Smooth muscle cell (in vitro differentiated cells): ENCODE measurements at regions not wholly inside any gene's neighbourhood (a gene's known extent, or its start where the extent isn't known, plus 50 kb on each side); places are given as distances from the start of the nearest gene placed in this dataset.

Experiments used
- DNase-seq: peaks from one replicate; lab custom pipeline; 2025; ENCODE audit not compliant: unreplicated experiment; lab: John Stamatoyannopoulos, UW
- H2AFZ ChIP-seq: fragments of 200-600 bp; sonication (generic); 2 replicates; pipeline ENCODE4 v1.6.0; 2016; ENCODE audit warnings: antibody characterized with exemption, low read depth, mild to moderate bottlenecking
- H3F3A ChIP-seq: fragments of 200-600 bp; sonication (generic); 2 replicates; pipeline ENCODE4 v1.6.0; 2017; ENCODE audit warnings: antibody characterized with exemption, low read depth
- H3K27ac ChIP-seq: fragments of 200-600 bp; sonication (generic); 2 replicates; pipeline ENCODE4 v1.5.1; 2016; ENCODE audit warnings: low read depth, mild to moderate bottlenecking
- H3K27me3 ChIP-seq: fragments of 200-600 bp; sonication (generic); 2 replicates; pipeline ENCODE4 v1.6.1; 2016; ENCODE audit warnings: low read depth, mild to moderate bottlenecking
- H3K36me3 ChIP-seq: fragments of 200-600 bp; sonication (generic); 2 replicates; pipeline ENCODE4 v1.5.1; 2016; ENCODE audit warnings: low read depth
- H3K4me1 ChIP-seq: fragments of 200-600 bp; sonication (generic); 2 replicates; pipeline ENCODE4 v1.5.1; 2016; ENCODE audit warnings: low read depth
- H3K4me2 ChIP-seq: fragments of 200-600 bp; sonication (generic); 2 replicates; pipeline ENCODE4 v1.6.0; 2016; ENCODE audit warnings: mild to moderate bottlenecking
- H3K4me3 ChIP-seq: fragments of 200-600 bp; sonication (generic); 2 replicates; pipeline ENCODE4 v1.5.1; 2016; ENCODE audit warnings: mild to moderate bottlenecking
- H3K79me2 ChIP-seq: fragments of 200-600 bp; sonication (generic); 2 replicates; pipeline ENCODE4 v1.6.0; 2016; ENCODE audit warnings: low read depth, mild to moderate bottlenecking
- H3K9ac ChIP-seq: fragments of 200-600 bp; sonication (generic); 2 replicates; pipeline ENCODE4 v1.6.0; 2016; ENCODE audit warnings: low read depth
- H3K9me3 ChIP-seq: fragments of 200-600 bp; sonication (generic); replicated peaks from 2 replicates; pipeline ENCODE4 v1.5.1; 2016; ENCODE audit warnings: low read depth
- H4K20me1 ChIP-seq: fragments of 200-600 bp; sonication (generic); 2 replicates; pipeline ENCODE4 v1.6.0; 2016; ENCODE audit warnings: low read depth
- WGBS: methylation state at CpG from one replicate; pipeline ENCODE4 v1.1.7; 2016; ENCODE audit warnings: low lambda C conversion rate; 5-methylcytosine and 5-hydroxymethylcytosine counted together
- TF ChIP-seq, protein P1 (sequence below): fragments of 200-600 bp; sonication (generic); IDR thresholded peaks from 2 replicates; pipeline ENCODE4 v1.5.1; 2017; ENCODE audit warnings: borderline replicate concordance, mild to moderate bottlenecking, antibody characterized with exemption; ENCODE audit not compliant: insufficient read depth, poor library complexity, severe bottlenecking

DNA sequence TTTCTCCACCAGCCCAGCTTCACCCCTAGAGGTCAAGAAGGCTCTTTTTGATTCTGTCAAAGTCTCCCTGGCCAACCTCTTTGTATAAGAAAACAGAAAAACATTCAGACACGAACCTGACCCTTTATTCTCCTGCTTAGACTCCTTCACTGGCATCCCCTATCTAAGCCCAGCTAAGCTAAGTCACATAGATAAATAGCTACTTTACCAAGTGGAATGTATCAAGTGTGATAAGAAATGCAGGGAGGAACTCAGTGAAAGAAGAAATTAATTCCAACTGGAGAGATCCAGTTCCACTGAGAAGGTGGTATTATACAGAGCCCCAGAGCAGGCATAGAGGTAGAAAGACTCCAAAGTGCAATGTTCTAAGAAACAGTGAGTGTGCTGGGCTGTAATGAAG is 489.5 kb downstream of the TNS1 start:
- no peak overlapping the region for H3K9ac ChIP-seq
- peaks cover 9% of the 10 kb centered on the region for H3K4me1 ChIP-seq
- no peaks in the 10 kb centered on the region for H3K79me2 ChIP-seq
- H3F3A ChIP-seq: no peaks in the 10 kb centered on the region
- no peak overlapping the region for H3K27ac ChIP-seq
- no peak overlapping the region for H3K4me3 ChIP-seq
- no peaks in the 10 kb centered on the region for H3K9me3 ChIP-seq
- H3K36me3 ChIP-seq: no peaks in the 10 kb centered on the region
- TF ChIP-seq, protein P1, sequence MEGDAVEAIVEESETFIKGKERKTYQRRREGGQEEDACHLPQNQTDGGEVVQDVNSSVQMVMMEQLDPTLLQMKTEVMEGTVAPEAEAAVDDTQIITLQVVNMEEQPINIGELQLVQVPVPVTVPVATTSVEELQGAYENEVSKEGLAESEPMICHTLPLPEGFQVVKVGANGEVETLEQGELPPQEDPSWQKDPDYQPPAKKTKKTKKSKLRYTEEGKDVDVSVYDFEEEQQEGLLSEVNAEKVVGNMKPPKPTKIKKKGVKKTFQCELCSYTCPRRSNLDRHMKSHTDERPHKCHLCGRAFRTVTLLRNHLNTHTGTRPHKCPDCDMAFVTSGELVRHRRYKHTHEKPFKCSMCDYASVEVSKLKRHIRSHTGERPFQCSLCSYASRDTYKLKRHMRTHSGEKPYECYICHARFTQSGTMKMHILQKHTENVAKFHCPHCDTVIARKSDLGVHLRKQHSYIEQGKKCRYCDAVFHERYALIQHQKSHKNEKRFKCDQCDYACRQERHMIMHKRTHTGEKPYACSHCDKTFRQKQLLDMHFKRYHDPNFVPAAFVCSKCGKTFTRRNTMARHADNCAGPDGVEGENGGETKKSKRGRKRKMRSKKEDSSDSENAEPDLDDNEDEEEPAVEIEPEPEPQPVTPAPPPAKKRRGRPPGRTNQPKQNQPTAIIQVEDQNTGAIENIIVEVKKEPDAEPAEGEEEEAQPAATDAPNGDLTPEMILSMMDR: no peak
- H3K27me3 ChIP-seq: no peaks in the 10 kb centered on the region
- no peaks in the 10 kb centered on the region for H4K20me1 ChIP-seq
- no peak overlapping the region for H2AFZ ChIP-seq
- 26% methylated on average over 1 of the region's 1 CpG for WGBS
- peak overlapping the region; percentile 60 for H3K4me2 ChIP-seq
- DNase-seq: no peak

DNA sequence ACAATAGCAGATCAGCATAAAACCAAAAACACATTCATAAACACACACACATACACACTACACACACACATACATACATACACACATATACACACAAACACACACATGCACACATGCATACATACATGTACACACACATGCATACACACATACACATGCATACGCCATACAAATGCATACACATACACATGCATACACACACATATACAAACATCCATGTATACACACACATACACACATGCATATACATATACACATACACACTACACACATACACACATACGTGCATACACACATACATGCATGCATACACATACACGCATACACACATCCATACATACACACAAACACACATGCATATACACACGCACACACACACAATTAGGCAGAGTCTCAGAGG is 490.1 kb downstream of the TNS1 start:
- peaks cover 9% of the 10 kb centered on the region for H3K4me1 ChIP-seq
- no peaks in the 10 kb centered on the region for H3K36me3 ChIP-seq
- H4K20me1 ChIP-seq: no peaks in the 10 kb centered on the region
- no peaks in the 10 kb centered on the region for H3K79me2 ChIP-seq
- 98% methylated on average over 4 of the region's 4 CpGs for WGBS
- no peak overlapping the region for H3K27ac ChIP-seq
- peak overlapping the region; percentile 60 for H3K4me2 ChIP-seq
- no peak overlapping the region for H2AFZ ChIP-seq
- no peak overlapping the region for H3K9ac ChIP-seq
- no peaks in the 10 kb centered on the region for H3K9me3 ChIP-seq
- DNase-seq: no peak
- H3F3A ChIP-seq: no peaks in the 10 kb centered on the region
- no peaks in the 10 kb centered on the region for H3K27me3 ChIP-seq
- TF ChIP-seq, protein P1: no peak
- H3K4me3 ChIP-seq: no peak overlapping the region

DNA sequence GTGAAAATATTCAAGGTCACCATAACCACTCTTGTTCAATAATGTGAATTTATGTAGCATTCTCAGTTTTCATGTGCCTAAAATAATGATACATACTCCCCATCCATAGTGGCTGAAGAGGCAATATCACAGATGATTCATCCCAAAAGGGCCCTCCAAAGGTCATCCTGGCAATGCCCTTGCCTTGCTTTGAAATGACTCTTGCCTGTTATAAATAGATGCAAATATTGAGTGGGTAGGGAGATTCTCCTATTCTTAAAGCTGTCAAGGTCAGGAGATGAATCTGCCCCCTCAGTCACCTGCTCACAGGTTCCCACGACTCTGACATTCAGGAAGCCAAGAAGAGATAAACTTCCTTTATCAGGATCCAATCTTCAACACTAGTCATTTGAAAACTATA is 490.5 kb downstream of the TNS1 start:
- no peaks in the 10 kb centered on the region for H3K36me3 ChIP-seq
- no peaks in the 10 kb centered on the region for H3F3A ChIP-seq
- no peak overlapping the region for H3K27ac ChIP-seq
- no peak overlapping the region for H3K4me2 ChIP-seq
- no peaks in the 10 kb centered on the region for H4K20me1 ChIP-seq
- H3K27me3 ChIP-seq: no peaks in the 10 kb centered on the region
- no peaks in the 10 kb centered on the region for H3K79me2 ChIP-seq
- no peak overlapping the region for H3K9ac ChIP-seq
- no peaks in the 10 kb centered on the region for H3K9me3 ChIP-seq
- TF ChIP-seq, protein P1: no peak
- H3K4me1 ChIP-seq: peaks cover 9% of the 10 kb centered on the region
- no peak overlapping the region for H2AFZ ChIP-seq
- DNase-seq: no peak
- H3K4me3 ChIP-seq: no peak overlapping the region
- WGBS: 60% methylated on average over 1 of the region's 1 CpG

DNA sequence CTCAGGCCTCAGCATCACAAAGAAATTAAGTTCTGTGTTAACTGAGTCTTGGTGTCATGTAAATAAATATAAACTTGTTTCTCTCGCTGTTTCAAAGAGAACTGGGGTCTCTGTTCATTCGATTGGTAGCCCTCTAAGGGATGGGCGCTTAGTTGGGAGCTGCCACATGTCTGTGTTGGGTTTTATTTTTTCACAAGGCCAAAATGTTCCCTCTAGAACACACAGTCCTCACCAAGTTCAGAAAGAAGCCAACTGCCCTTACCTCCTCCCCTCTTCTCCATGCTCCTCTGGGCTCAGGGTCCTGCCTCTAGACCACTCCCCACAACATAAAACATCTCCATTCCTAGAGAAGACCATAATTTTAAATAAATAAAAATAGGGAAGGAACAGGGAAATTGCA is 490.9 kb downstream of the TNS1 start:
- Histone ChIP-seq H3K4me2 (no peak overlapping the region), H3K9me3 (no peaks in the 10 kb centered on the region), H3K36me3 (no peaks in the 10 kb centered on the region), H3K27me3 (no peaks in the 10 kb centered on the region), H3K4me3 (no peak overlapping the region), H3F3A (no peaks in the 10 kb centered on the region), H3K9ac (no peak overlapping the region), H2AFZ (no peak overlapping the region), H4K20me1 (no peaks in the 10 kb centered on the region), H3K27ac (no peak overlapping the region), H3K79me2 (no peaks in the 10 kb centered on the region), H3K4me1 (peaks cover 9% of the 10 kb centered on the region)
- WGBS: 92% methylated on average over 3 of the region's 3 CpGs
- DNase-seq: no peak
- TF ChIP-seq, protein P1: no peak
